Activated naive CD4-positive, alpha-beta T cell treated with anti-CD3 and anti-CD28 coated beads for 36 hours (primary cell): ENCODE measurements at regions not wholly inside any gene's neighbourhood (a gene's known extent, or its start where the extent isn't known, plus 50 kb on each side); places are given as distances from the start of the nearest gene placed in this dataset.
A peak's percentile ranks its signal among the peaks of the same experiment; 100 is the strongest.

Experiments
- CTCF ChIA-PET: fragments of 350-600 bp; sonication (Branson Sonifier 250); formaldehyde crosslinking; loops from one replicate; lab custom pipeline; 2021; ENCODE audit warnings: antibody characterized with exemption; lab: Charles Lee
- DNase-seq: peaks from one replicate; pipeline ENCODE4 v3.0.0-alpha.2; 2020
- H3K27ac Mint-ChIP-seq: one replicate; pipeline ENCODE4 v1.8.0; 2021; ENCODE audit warnings: mild to moderate bottlenecking, mixed read lengths
- H3K27me3 Mint-ChIP-seq: one replicate; pipeline ENCODE4 v1.8.0; 2021; ENCODE audit warnings: low read depth, mixed read lengths
- H3K36me3 Mint-ChIP-seq: one replicate; pipeline ENCODE4 v1.8.0; 2021; ENCODE audit warnings: low read depth, mixed read lengths
- H3K4me1 Mint-ChIP-seq: one replicate; pipeline ENCODE4 v1.8.0; 2021; ENCODE audit warnings: low read depth, mixed read lengths
- H3K4me3 Mint-ChIP-seq: one replicate; pipeline ENCODE4 v1.8.0; 2021; ENCODE audit warnings: mild to moderate bottlenecking, moderate library complexity, mixed read lengths
- H3K9me3 Mint-ChIP-seq: one replicate; pipeline ENCODE4 v1.8.0; 2021; ENCODE audit warnings: mixed read lengths
- intact Hi-C: fragments of 100-400 bp; cut with micrococcal nuclease; formaldehyde crosslinking; loops from one replicate; pipeline ENCODE4 v1.15.1; 2023

DNA sequence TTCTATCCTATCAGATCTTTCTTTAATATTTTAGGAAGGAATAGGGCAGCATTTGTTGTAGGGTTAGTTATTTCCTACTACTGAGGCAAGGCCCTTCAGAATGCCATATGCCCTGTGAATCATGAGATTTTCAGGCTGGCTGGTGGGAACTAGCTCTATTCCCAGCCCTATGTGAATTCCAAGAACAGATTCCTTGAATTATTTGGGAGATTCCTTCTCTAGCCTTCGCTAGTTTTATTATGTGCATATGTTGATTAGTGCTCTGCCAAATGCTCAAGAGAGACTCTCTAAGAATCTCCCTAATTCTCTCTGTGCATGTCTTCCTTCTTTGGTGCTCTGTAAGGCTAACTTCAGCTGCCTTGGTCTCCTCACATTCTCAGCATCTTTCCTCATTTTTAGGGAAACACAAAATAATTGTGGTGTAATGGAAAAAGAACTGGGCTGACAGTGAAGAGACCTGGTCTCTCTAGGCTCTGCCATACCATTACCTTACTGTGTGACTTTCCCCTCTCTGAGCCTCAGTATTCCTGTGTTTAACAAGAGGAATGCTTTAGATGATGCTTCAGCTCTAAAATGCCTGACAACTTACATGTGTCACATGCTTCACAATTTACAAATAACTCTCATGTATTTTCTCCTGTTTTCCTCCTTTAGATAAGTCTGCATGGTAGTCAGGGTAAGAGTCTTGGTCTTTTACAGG lies 79.7 kb downstream of the VMA21 start:
- H3K4me1 Mint-ChIP-seq: no peaks in the 10 kb centered on the region
- no peaks in the 10 kb centered on the region for H3K9me3 Mint-ChIP-seq
- no peak for DNase-seq
- CTCF ChIA-PET: no interaction called here
- no peak overlapping the region for H3K4me3 Mint-ChIP-seq
- H3K36me3 Mint-ChIP-seq: no peaks in the 10 kb centered on the region
- no peaks in the 10 kb centered on the region for H3K27me3 Mint-ChIP-seq
- no peak overlapping the region for H3K27ac Mint-ChIP-seq
- intact Hi-C loops: no loop called here

DNA sequence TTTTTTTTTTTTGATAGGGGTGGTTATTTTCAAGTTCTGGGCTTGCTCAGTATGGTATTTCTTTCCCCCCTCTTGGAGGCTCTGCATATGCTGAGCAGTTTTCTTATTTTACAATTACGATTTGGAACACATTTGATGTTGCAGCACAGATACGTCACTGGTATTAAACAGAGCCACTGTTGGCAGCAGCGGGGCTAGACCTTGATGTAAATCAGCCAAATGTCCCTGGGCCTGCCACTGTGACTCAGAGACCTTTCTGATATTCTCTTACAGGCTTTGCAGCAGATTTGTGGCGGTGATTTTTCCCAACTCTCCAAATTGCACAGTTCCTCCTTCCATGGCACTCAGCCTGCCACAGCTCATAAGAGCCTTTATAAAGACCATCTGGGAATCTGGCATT lies 81.1 kb downstream of the VMA21 start:
- intact Hi-C loops: no loop called here
- Mint-ChIP-seq H3K36me3 (no peaks in the 10 kb centered on the region), H3K4me1 (no peaks in the 10 kb centered on the region), H3K4me3 (no peak overlapping the region), H3K27me3 (no peaks in the 10 kb centered on the region), H3K27ac (no peak overlapping the region), H3K9me3 (no peaks in the 10 kb centered on the region)
- CTCF ChIA-PET: no interaction called here
- no peak for DNase-seq

GRCh38 chrX:151488677-151489076 lies 74.8 kb upstream of the PASD1 start:
- Mint-ChIP-seq H3K4me3 (no peak overlapping the region), H3K27ac (no peak overlapping the region), H3K36me3 (no peaks in the 10 kb centered on the region), H3K9me3 (no peaks in the 10 kb centered on the region), H3K4me1 (no peaks in the 10 kb centered on the region), H3K27me3 (no peaks in the 10 kb centered on the region)
- CTCF ChIA-PET: interaction anchor here (1.3 kb wide), 1 partner anchor 335 kb away, joined by 3 read pairs; no protein-coding TSS in a partner anchor
- intact Hi-C loops: loop anchor here (1.0 kb wide), 1 partner anchor 337 kb away; no protein-coding TSS in a partner anchor
- peak; percentile 32 for DNase-seq

DNA sequence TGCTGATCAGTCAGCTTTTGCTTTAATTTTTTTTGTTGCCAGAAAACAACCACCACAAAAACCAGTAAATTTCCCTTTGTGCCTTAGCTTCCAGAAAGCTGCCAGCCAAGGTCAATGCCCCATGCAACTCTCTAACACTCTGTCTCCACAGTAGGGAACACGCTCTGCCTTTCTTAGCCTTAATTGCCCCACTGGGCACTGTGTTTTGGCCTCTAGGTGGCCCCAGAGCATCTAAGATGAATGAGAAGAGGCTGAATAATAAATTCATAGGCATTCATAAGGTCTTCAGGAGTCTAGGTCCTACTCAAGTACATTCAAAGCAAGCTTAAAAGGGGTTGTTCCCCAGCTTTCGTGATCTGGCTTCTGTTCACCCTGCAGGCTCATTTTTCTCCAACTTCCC lies 57.7 kb upstream of the PASD1 start:
- Mint-ChIP-seq H3K27me3 (peaks cover 14% of the 10 kb centered on the region), H3K9me3 (no peaks in the 10 kb centered on the region), H3K36me3 (no peaks in the 10 kb centered on the region), H3K4me1 (no peaks in the 10 kb centered on the region), H3K4me3 (no peak overlapping the region), H3K27ac (no peak overlapping the region)
- peak; percentile 24 for DNase-seq
- CTCF ChIA-PET: interaction anchor here (0.5 to 0.7 kb wide), 2 partner anchors 16 to 153 kb away, joined by 3 read pairs; no protein-coding TSS in a partner anchor
- intact Hi-C loops: loop anchor here (1.0 kb wide), 1 partner anchor 176 kb away; no protein-coding TSS in a partner anchor

GRCh38 chrX:151510203-151510602 lies 53.3 kb upstream of the PASD1 start:
- CTCF ChIA-PET: no interaction called here
- H3K9me3 Mint-ChIP-seq: no peaks in the 10 kb centered on the region
- no peak overlapping the region for H3K4me3 Mint-ChIP-seq
- peaks cover 10% of the 10 kb centered on the region for H3K27me3 Mint-ChIP-seq
- intact Hi-C loops: no loop called here
- no peak overlapping the region for H3K27ac Mint-ChIP-seq
- H3K36me3 Mint-ChIP-seq: no peaks in the 10 kb centered on the region
- DNase-seq: no peak
- no peaks in the 10 kb centered on the region for H3K4me1 Mint-ChIP-seq

DNA sequence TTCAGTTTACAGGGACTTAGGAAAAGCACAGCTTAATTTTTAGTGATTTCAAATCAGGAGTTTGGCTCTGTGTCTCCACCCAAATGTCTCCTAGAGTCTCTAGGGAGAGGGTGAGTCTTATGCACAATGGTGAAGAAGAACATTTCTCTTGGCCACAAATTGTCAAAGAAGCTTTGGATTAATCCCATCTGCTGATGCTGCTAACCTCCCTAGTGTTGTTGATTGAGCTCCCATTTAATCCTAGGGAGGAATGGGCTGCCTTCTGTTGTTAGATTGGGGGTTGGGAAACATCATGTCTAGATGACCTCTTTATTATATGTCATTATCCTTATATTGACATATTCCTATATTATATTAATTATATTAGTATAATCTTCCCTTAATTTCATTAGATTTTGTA lies 50.0 kb upstream of the PASD1 start:
- Mint-ChIP-seq H3K4me1 (no peaks in the 10 kb centered on the region), H3K27me3 (peaks cover 12% of the 10 kb centered on the region), H3K9me3 (no peaks in the 10 kb centered on the region), H3K4me3 (no peak overlapping the region), H3K27ac (no peak overlapping the region), H3K36me3 (no peaks in the 10 kb centered on the region)
- intact Hi-C loops: no loop called here
- DNase-seq: no peak
- CTCF ChIA-PET: no interaction called here
